K562 (cell line): ENCODE measurements at regions not wholly inside any gene's neighbourhood (a gene's known extent, or its start where the extent isn't known, plus 50 kb on each side); places are given as distances from the start of the nearest gene placed in this dataset.

Experiments
- ATAC-seq: fragments of 200-7000 bp; cut with Tn5 transposase; 3 replicates; pipeline ENCODE4 v1.9.1; 2020; ENCODE audit warnings: moderate library complexity
- BruUV-seq: library from RNA; stranded (reverse); fragments of 400-500 nt; replicated peaks from 2 replicates; lab custom pipeline; 2021; lab: Mats Ljungman, UMichigan
- CTCF ChIA-PET: fragments of 300-600 bp; formaldehyde crosslinking; extraction: SDS; loops from one replicate; lab custom pipeline; 2021; ENCODE audit warnings: low intra/inter-chr PET ratio; lab: Yijun Ruan, JAX
- POLR2A ChIA-PET: fragments of 300-600, 350-650 bp; sonication (Branson Sonifier 250); formaldehyde crosslinking; extraction: SDS; loops from one replicate; lab custom pipeline; 2021; ENCODE audit warnings: antibody characterized with exemption, inconsistent platforms; lab: Yijun Ruan, JAX
- DNase-seq, 4 experiments: peaks; one replicate each; pipeline versions ENCODE4 v3.0.0 to v3.0.0-alpha.2; 2011 to 2018; ENCODE audit warnings: low spot score in 3 of 4, mixed read lengths in 3 of 4; ENCODE audit errors: extremely low read depth in 1 of 4
- FAIRE-seq: peaks from 2 replicates; lab custom pipeline; 2011; peaks lifted over from hg19 to GRCh38; lab: Jason Lieb, UNC
- H2AFZ ChIP-seq: 2 replicates; pipeline ENCODE4 v1.6.0; 2011; ENCODE audit warnings: low read depth, low read length, control low read depth, inconsistent platforms
- H3K27ac ChIP-seq: fragments of 200-600 bp; 3 replicates; pipeline ENCODE4 v1.8.0; 2011; ENCODE audit warnings: low read depth, mild to moderate bottlenecking, control low read depth, inconsistent platforms, low read length, moderate library complexity, mixed read lengths; ENCODE audit errors: extremely low read depth
- H3K27me3 ChIP-seq, 2 experiments: fragments of 300-600 bp in 1 of 2; 2 replicates in 1 of 2; 3 replicates in 1 of 2; pipeline versions ENCODE4 v1.6.0 to v1.8.0; 2011; ENCODE audit warnings: inconsistent platforms in 2 of 2, low read length in 2 of 2, mild to moderate bottlenecking in 1 of 2, mixed read lengths in 1 of 2, moderate library complexity in 1 of 2; ENCODE audit not compliant: control insufficient read depth in 2 of 2, insufficient read depth in 2 of 2
- H3K36me3 ChIP-seq: fragments of 300-600 bp; 3 replicates; pipeline ENCODE4 v1.8.0; 2011; ENCODE audit warnings: mild to moderate bottlenecking, low read length, inconsistent platforms; ENCODE audit not compliant: control insufficient read depth, insufficient read depth
- H3K4me1 ChIP-seq, 2 experiments: fragments of 200-600 bp in 1 of 2; replicated peaks in 1 of 2; 2 replicates in 1 of 2; 3 replicates in 1 of 2; pipeline versions ENCODE4 v1.5.1 to v1.8.0; 2011; ENCODE audit warnings: inconsistent platforms in 2 of 2, low read length in 2 of 2, mild to moderate bottlenecking in 1 of 2, mixed read lengths in 1 of 2, moderate library complexity in 1 of 2; ENCODE audit not compliant: control insufficient read depth in 2 of 2, insufficient read depth in 2 of 2
- H3K4me2 ChIP-seq: 2 replicates; pipeline ENCODE4 v1.6.1; 2011; ENCODE audit warnings: low read length, control low read depth, inconsistent platforms, mixed read lengths; ENCODE audit not compliant: insufficient read depth
- H3K4me3 ChIP-seq: fragments of 200-600 bp; sonication (generic), shearing (Covaris generic); 2 replicates; pipeline ENCODE4 v1.5.1; 2016; ENCODE audit warnings: control low read depth, inconsistent platforms
- H3K79me2 ChIP-seq: fragments of 200-600 bp; 3 replicates; pipeline ENCODE4 v1.8.0; 2011; ENCODE audit warnings: low read length, inconsistent platforms; ENCODE audit not compliant: control insufficient read depth, insufficient read depth
- H3K9ac ChIP-seq, 2 experiments: 2 replicates each; pipeline versions ENCODE4 v1.6.0 to v1.6.1; 2011; ENCODE audit warnings: low read depth in 2 of 2, low read length in 2 of 2, control low read depth in 1 of 2, inconsistent platforms in 1 of 2, mild to moderate bottlenecking in 1 of 2, mixed read lengths in 1 of 2; ENCODE audit not compliant: insufficient read depth in 1 of 2
- H3K9me1 ChIP-seq: one replicate; pipeline ENCODE4 v1.6.0; 2011; ENCODE audit warnings: inconsistent platforms, mild to moderate bottlenecking, low read length, moderate library complexity; ENCODE audit not compliant: control insufficient read depth, insufficient read depth
- H3K9me3 ChIP-seq: replicated peaks from 2 replicates; pipeline ENCODE4 v1.5.1; 2011; ENCODE audit warnings: low read depth, low read length, inconsistent platforms; ENCODE audit not compliant: control insufficient read depth, insufficient read depth
- H4K20me1 ChIP-seq: replicated peaks from 2 replicates; pipeline ENCODE4 v1.6.1; 2011; ENCODE audit warnings: low read length, inconsistent platforms, mixed read lengths; ENCODE audit not compliant: control insufficient read depth, insufficient read depth
- ARID2 ChIP-seq: fragments of 450-650 bp; IDR thresholded peaks from 2 replicates; pipeline ENCODE4 v1.6.1; 2017; ENCODE audit warnings: antibody characterized with exemption, mild to moderate bottlenecking
- CBX8 ChIP-seq: fragments of 200-600 bp; sonication (generic); IDR thresholded peaks from 2 replicates; pipeline ENCODE4 v1.6.1; 2012; ENCODE audit warnings: borderline replicate concordance, mixed run types, low read depth, mild to moderate bottlenecking, moderate library complexity, mixed read lengths, low read length, control low read depth, inconsistent platforms; ENCODE audit not compliant: poor library complexity, severe bottlenecking; ENCODE audit errors: extremely low read depth
- CHCHD3 ChIP-seq: fragments of 250-450 bp; sonication (Bioruptor Pico); IDR thresholded peaks from 2 replicates; pipeline ENCODE4 v2.1.2; 2022; ENCODE audit warnings: mild to moderate bottlenecking
- FOXK1 ChIP-seq: sonication (generic); formaldehyde crosslinking; IDR thresholded peaks from 2 replicates; pipeline ENCODE4 v1.8.0; 2022; ENCODE audit warnings: missing genetic modification reagents, mild to moderate bottlenecking, borderline replicate concordance
- FOXK2 ChIP-seq, 2 experiments: fragments of 450-650 bp; IDR thresholded peaks in 1 of 2; conservative IDR thresholded peaks in 1 of 2; 2 replicates each; pipeline ENCODE4 v1.6.1; 2016; ENCODE audit warnings: low read depth in 2 of 2, mild to moderate bottlenecking in 1 of 2
- FOXP1 ChIP-seq: sonication (generic); formaldehyde crosslinking; IDR thresholded peaks from 2 replicates; pipeline ENCODE4 v1.8.0; 2022; ENCODE audit warnings: mild to moderate bottlenecking, missing genetic modification reagents
- HDAC3 ChIP-seq: fragments of 450-650 bp; IDR thresholded peaks from 2 replicates; pipeline ENCODE4 v1.6.1; 2018; ENCODE audit warnings: borderline replicate concordance, mild to moderate bottlenecking, moderate library complexity; ENCODE audit not compliant: partially characterized antibody
- MXI1 ChIP-seq: IDR thresholded peaks from 2 replicates; pipeline ENCODE4 v1.6.1; 2011; ENCODE audit warnings: low read depth, mild to moderate bottlenecking, improper control_type of control experiment, low read length
- SMAD3 ChIP-seq: fragments of 450-650 bp; formaldehyde crosslinking; conservative IDR thresholded peaks from 2 replicates; pipeline ENCODE4 v1.4.0; 2020; ENCODE audit warnings: mild to moderate bottlenecking
- SMARCA4 ChIP-seq: fragments of 450-650 bp; IDR thresholded peaks from 2 replicates; pipeline ENCODE4 v1.6.1; 2016
- ZNF431 ChIP-seq: sonication (generic); formaldehyde crosslinking; IDR thresholded peaks from 2 replicates; pipeline ENCODE4 v1.8.0; 2022; ENCODE audit warnings: mild to moderate bottlenecking, missing genetic modification reagents
- ZZZ3 ChIP-seq: fragments of 450-650 bp; IDR thresholded peaks from 2 replicates; pipeline ENCODE4 v1.6.1; 2016; ENCODE audit warnings: antibody characterized with exemption, mild to moderate bottlenecking, moderate library complexity
- WGBS: fragments of 100-300 bp; shearing (Covaris generic); methylation state at CpG from one replicate; pipeline ENCODE4 v1.1.6; 2016; ENCODE audit warnings: low coverage, mixed read lengths; ENCODE audit not compliant: insufficient coverage; ENCODE audit errors: missing lambda C conversion rate; 5-methylcytosine and 5-hydroxymethylcytosine counted together
- in situ Hi-C: fragments of 300-500 bp; cut with MboI; formaldehyde crosslinking; loops from 4 replicates; pipeline ENCODE4 v1.15.0; 2018; ENCODE audit warnings: inconsistent platforms, mixed read lengths
- intact Hi-C: fragments of 100-400 bp; cut with micrococcal nuclease; formaldehyde crosslinking; loops from 2 replicates; pipeline ENCODE4 v1.14.2; 2022
- TF ChIP-seq, protein P1 (sequence below): fragments of 250-450 bp; sonication (Bioruptor Pico); IDR thresholded peaks from 2 replicates; pipeline ENCODE4 v1.8.0; 2022; ENCODE audit warnings: inconsistent platforms

- TF ChIP-seq ZNF431 = no peak
- TF ChIP-seq CHCHD3 = no peak
- no peak for TF ChIP-seq CBX8
- TF ChIP-seq FOXK1 (CRISPR knock-in tag) = no peak
- TF ChIP-seq HDAC3 = no peak
- TF ChIP-seq ZZZ3 = no peak
- no peak for TF ChIP-seq ARID2
- TF ChIP-seq MXI1 = no peak
- no peak for TF ChIP-seq SMAD3 (CRISPR knock-in tag)
- TF ChIP-seq FOXP1 (CRISPR knock-in tag) = no peak
- TF ChIP-seq, protein P1, sequence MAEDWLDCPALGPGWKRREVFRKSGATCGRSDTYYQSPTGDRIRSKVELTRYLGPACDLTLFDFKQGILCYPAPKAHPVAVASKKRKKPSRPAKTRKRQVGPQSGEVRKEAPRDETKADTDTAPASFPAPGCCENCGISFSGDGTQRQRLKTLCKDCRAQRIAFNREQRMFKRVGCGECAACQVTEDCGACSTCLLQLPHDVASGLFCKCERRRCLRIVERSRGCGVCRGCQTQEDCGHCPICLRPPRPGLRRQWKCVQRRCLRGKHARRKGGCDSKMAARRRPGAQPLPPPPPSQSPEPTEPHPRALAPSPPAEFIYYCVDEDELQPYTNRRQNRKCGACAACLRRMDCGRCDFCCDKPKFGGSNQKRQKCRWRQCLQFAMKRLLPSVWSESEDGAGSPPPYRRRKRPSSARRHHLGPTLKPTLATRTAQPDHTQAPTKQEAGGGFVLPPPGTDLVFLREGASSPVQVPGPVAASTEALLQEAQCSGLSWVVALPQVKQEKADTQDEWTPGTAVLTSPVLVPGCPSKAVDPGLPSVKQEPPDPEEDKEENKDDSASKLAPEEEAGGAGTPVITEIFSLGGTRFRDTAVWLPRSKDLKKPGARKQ (CRISPR knock-in tag) = no peak
- TF ChIP-seq SMARCA4 = no peak
- TF ChIP-seq FOXK2 (conservative IDR thresholded peaks at IDR 0.05 in 1 of 2, IDR thresholded peaks at IDR 0.05 in 1 of 2; ENCODE audit: low read depth in 2 of 2) = no peak
- FAIRE-seq (no peak), DNase-seq (no peak), ATAC-seq (no peak)
- no peaks in the 10 kb centered on the region for H3K9me1 ChIP-seq
- H3K79me2 ChIP-seq = no peaks in the 10 kb centered on the region
- H3K36me3 ChIP-seq = peaks cover 23% of the 10 kb centered on the region
- POLR2A ChIA-PET = interaction anchor here (0.9 to 1.2 kb wide), 2 partner anchors 12 to 13 kb away, joined by 3 to 4 read pairs; no protein-coding TSS in a partner anchor
- no peak overlapping the region for H3K4me3 ChIP-seq
- no peak overlapping the region for H2AFZ ChIP-seq
- no peak overlapping the region for H3K27ac ChIP-seq
- H3K27me3 ChIP-seq = no peaks in the 10 kb centered on the region
- WGBS = 96% methylated on average over 5 of the region's 5 CpGs
- no TSS peak for BruUV-seq
- no peak overlapping the region for H3K4me2 ChIP-seq
- no peaks in the 10 kb centered on the region for H4K20me1 ChIP-seq
- intact Hi-C loops (no loop called here), in situ Hi-C loops (no loop called here)
- H3K9ac ChIP-seq = no peak overlapping the region
- CTCF ChIA-PET = no interaction called here
- H3K4me1 ChIP-seq = no peaks in the 10 kb centered on the region
- no peaks in the 10 kb centered on the region for H3K9me3 ChIP-seq
These were observed 135.9 kb upstream of the SPRY1 start for GRCh38 chr4:123260653-123261052.
